T-helper 17 cell (primary cell): ENCODE measurements at regions not wholly inside any gene's neighbourhood (a gene's known extent, or its start where the extent isn't known, plus 50 kb on each side); places are given as distances from the start of the nearest gene placed in this dataset.
"Not testable (repeated sequence)": the region's sequence is repeated elsewhere in the genome, so short reads cannot be mapped to it uniquely, and the experiment has no call there.

Experiments
- ATAC-seq: fragments of 150-1000 bp; cut with Tn5 transposase; 2 replicates; pipeline ENCODE4 v1.10.0; 2021; ENCODE audit warnings: mild to moderate bottlenecking, moderate library complexity
- DNase-seq, 3 donors: peaks; one replicate each; pipeline versions ENCODE4 v3.0.0 to v3.0.0-alpha.2; 2020 to 2021
- H3K9me3 ChIP-seq: one replicate; pipeline ENCODE4 v1.7.0; 2013; ENCODE audit warnings: low read length, mild to moderate bottlenecking; ENCODE audit not compliant: control insufficient read depth, poor library complexity, severe bottlenecking
- H3K27ac Mint-ChIP-seq: one replicate; pipeline ENCODE4 v1.8.0; 2022; ENCODE audit warnings: mild to moderate bottlenecking, moderate library complexity, mixed read lengths
- H3K27me3 Mint-ChIP-seq: one replicate; pipeline ENCODE4 v1.8.0; 2022; ENCODE audit warnings: mixed read lengths
- H3K36me3 Mint-ChIP-seq: one replicate; pipeline ENCODE4 v1.8.0; 2022; ENCODE audit warnings: low read depth, mixed read lengths
- H3K4me1 Mint-ChIP-seq: one replicate; pipeline ENCODE4 v1.8.0; 2022; ENCODE audit warnings: mild to moderate bottlenecking, mixed read lengths
- H3K4me3 Mint-ChIP-seq: one replicate; pipeline ENCODE4 v1.8.0; 2022; ENCODE audit warnings: mild to moderate bottlenecking, moderate library complexity, mixed read lengths

DNA sequence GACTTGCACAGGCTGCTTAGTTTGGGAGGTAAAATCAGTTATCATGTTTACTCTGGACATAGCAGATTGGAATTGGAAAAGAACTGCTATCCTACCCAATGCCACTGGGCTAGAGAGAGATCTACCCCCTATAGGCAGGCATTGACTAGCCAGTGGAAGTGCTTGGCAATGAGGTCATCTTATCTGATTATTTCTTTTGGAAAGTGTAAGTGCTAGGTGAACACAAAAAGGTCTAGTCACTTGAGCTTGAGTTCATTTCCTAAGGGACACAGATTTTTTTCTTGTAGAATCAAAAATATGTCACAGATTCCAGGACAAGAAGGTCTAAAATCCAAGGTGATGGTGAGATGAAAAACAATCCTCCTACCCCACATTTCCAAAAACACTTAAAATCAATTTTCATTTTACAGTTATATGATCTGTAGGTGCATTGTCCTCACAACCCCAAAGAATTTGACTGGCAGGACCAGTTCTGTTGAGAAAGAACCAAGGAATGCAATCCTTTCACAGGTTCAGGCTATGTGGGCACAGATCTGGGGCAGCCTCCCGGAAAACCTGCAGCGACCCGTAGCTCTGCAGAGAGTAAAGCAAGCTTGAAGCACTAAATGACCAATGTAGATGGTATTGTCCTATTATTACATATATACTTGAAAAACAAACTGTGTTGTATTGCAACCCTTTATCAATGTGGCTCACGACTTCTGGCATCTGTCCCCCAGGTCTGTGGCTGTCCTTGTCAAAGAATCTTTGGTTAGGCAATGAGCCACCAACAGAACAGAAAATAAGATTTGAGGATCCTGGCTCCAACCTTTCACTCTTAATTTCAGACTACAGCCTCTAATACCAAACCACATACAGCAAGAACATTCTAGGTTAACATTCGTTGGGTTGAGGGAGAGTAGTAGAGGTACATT lies 67.3 kb upstream of the ADTRP start:
- Mint-ChIP-seq H3K36me3 (no peaks in the 10 kb centered on the region), H3K27ac (no peak overlapping the region), H3K4me3 (no peak overlapping the region), H3K4me1 (peaks cover 2% of the 10 kb centered on the region), H3K27me3 (no peaks in the 10 kb centered on the region)
- no peak for DNase-seq
- ATAC-seq: no peak
- no peaks in the 10 kb centered on the region for H3K9me3 ChIP-seq

DNA sequence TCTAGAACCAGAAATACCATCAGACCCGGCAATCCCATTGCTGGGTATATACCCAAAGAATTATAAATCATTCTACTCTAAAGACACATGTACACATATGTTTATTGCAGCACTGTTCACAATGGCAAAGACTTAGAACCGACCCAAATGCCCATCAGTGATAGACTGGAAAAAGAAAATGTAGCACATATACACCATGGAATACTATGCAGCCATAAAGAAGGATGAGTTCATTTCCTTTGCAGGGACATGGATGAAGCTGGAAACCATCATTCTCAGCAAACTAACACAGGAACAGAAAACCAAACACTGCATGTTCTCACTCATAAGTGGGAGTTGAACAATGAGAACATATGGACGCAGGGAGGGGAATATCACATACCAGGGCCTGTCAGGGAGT lies 64.2 kb upstream of the ADTRP start:
- not testable (repeated sequence) for H3K4me1 Mint-ChIP-seq, DNase-seq, ATAC-seq, H3K36me3 Mint-ChIP-seq, H3K9me3 ChIP-seq, H3K27ac Mint-ChIP-seq, H3K27me3 Mint-ChIP-seq, H3K4me3 Mint-ChIP-seq

DNA sequence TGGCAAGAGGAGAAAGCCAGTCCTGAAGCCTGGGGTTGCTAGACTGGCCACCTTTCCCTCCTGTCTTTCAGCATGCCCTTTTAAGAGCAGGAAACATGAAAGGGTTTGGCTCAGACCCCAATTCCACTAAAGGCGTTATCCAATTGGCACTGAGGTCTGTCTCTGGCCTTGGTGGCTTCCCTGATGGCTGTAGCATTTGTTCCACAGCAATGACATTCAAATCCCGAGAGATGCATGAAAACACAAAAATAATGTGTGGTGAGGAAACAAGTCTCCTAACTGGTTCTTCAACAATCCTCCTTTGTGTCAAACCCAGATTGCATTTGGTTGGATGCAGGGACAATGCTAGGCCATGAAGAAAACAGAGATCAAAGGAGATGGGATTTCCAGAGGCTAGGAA lies 56.5 kb upstream of the ADTRP start:
- Mint-ChIP-seq H3K36me3 (no peaks in the 10 kb centered on the region), H3K27me3 (peaks cover 12% of the 10 kb centered on the region), H3K4me3 (no peak overlapping the region), H3K27ac (no peak overlapping the region), H3K4me1 (no peaks in the 10 kb centered on the region)
- H3K9me3 ChIP-seq: no peaks in the 10 kb centered on the region
- ATAC-seq: no peak
- DNase-seq: no peak

DNA sequence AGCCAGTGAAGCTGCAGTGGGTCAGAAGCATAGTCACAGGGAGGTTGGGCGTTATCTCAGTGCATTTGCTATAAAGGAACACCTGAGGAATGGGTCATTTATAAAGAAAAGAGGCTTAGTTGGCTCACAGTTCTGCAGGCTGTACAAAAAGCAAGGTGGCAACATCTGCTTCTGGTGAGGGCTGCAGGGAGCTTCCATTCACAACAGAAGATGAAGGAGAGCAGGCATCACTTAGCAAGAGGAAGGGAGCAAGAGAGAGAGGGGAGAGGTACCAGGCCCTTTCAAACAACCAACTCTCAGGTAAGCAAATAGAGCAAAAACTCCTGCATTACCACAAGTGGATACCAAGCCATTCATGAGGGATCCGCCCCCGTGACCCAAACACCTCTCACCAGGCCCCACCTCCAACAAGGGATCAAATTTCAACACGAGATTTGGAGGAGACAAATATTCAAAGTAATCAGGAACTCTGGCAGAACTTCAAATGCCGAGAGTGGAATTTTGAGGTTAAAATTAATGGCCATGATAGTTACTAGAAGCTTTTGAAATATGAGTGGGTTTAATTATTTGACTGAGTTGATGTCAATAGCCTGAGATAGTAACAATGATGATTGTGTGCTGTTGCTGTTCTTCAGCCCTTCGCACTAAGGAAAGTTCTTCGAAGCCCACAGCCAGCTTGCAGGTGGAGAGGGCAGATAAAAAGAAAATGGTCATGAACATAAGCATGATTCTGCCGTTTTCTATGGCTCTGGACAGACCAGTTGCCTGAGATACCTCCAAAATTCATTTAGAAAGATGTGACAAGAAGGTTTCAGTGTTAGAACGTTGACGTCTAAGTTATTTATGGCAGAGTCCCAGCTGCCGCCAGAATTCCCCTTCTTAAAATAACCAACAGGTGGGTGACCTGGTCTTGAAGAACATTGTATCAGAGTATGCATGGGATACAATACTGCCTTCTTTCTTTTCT lies 55.3 kb upstream of the ADTRP start:
- H3K4me1 Mint-ChIP-seq: no peaks in the 10 kb centered on the region
- no peak overlapping the region for H3K27ac Mint-ChIP-seq
- no peak for ATAC-seq

DNA sequence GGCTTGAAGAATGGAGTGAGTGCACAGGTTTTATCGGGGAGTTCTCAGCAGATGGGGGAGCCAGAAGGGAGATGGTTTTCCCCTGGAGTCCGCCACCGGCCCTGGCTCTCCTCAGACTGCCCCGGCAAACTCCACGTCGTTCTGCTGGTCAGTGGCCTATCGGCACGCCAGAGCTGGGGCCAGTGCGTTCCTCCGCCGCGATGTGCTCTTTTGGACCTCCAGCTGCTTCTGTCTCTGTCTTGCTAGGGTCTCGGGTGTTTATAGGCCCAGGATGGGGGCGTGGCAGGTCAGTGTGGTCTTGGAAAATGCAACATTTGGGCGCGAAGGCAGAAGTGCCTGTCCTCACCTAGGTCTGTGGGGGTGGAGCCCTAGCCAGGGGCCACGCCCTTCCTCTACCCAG lies 53.0 kb upstream of the ADTRP start:
- no peak overlapping the region for H3K27ac Mint-ChIP-seq
- H3K36me3 Mint-ChIP-seq: no peaks in the 10 kb centered on the region
- peaks cover 28% of the 10 kb centered on the region for H3K27me3 Mint-ChIP-seq

More for the DNA sequence above, 55.3 kb upstream of the ADTRP start:
- H3K4me3 Mint-ChIP-seq: no peak overlapping the region
- H3K36me3 Mint-ChIP-seq: no peaks in the 10 kb centered on the region
- DNase-seq: no peak
- peaks cover 12% of the 10 kb centered on the region for H3K27me3 Mint-ChIP-seq
- no peaks in the 10 kb centered on the region for H3K9me3 ChIP-seq

DNA sequence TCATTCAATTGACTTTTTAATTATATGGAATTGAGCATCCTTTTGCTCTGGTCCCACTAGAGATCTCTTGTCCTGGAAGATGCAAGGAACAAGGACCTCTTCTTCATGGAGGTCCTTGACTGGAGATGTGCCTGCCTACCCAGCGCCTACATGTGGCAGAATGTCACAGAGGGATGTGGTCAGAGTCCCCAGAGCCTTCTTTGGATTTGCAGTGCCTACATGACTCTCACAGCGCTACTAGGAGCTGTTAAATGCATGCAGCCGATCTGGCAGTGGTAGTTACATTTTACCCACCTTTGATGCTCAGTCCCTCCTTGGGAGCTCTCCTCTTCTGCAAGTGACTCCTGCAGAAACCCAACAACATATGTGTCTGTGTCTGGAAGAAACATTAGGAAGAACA lies 51.9 kb upstream of the ADTRP start:
- Mint-ChIP-seq H3K4me1 (peaks cover 3% of the 10 kb centered on the region), H3K4me3 (no peak overlapping the region), H3K36me3 (no peaks in the 10 kb centered on the region), H3K27me3 (peaks cover 28% of the 10 kb centered on the region), H3K27ac (no peak overlapping the region)
- H3K9me3 ChIP-seq: no peaks in the 10 kb centered on the region
- ATAC-seq (no peak), DNase-seq (no peak)

More for the DNA sequence above, 53.0 kb upstream of the ADTRP start:
- no peak for DNase-seq
- Mint-ChIP-seq H3K4me3 (no peak overlapping the region), H3K4me1 (peaks cover 3% of the 10 kb centered on the region)
- ATAC-seq: no peak
- no peaks in the 10 kb centered on the region for H3K9me3 ChIP-seq

DNA sequence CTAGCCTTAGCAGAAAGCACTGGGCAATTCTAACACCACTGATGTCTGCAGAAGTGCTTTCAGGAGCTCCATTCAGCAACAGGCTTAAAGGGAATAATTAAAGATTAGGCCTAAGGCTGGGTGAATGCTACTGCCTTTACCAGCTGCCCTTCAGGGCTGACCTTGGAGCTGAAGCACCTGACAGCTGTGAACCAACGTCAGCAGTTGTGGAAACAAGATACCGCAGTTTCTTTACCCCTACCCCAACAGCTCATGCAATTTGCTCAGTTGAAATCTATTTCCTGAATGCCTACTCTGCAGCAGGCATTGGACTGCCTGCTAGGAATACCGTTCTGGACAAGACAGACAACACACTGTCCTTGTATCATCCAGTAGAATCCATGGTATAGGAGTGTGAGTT lies 51.5 kb upstream of the ADTRP start:
- ATAC-seq: no peak
- Mint-ChIP-seq H3K27me3 (peaks cover 28% of the 10 kb centered on the region), H3K4me1 (peaks cover 5% of the 10 kb centered on the region), H3K36me3 (no peaks in the 10 kb centered on the region), H3K27ac (no peak overlapping the region), H3K4me3 (no peak overlapping the region)
- no peak for DNase-seq
- no peaks in the 10 kb centered on the region for H3K9me3 ChIP-seq

DNA sequence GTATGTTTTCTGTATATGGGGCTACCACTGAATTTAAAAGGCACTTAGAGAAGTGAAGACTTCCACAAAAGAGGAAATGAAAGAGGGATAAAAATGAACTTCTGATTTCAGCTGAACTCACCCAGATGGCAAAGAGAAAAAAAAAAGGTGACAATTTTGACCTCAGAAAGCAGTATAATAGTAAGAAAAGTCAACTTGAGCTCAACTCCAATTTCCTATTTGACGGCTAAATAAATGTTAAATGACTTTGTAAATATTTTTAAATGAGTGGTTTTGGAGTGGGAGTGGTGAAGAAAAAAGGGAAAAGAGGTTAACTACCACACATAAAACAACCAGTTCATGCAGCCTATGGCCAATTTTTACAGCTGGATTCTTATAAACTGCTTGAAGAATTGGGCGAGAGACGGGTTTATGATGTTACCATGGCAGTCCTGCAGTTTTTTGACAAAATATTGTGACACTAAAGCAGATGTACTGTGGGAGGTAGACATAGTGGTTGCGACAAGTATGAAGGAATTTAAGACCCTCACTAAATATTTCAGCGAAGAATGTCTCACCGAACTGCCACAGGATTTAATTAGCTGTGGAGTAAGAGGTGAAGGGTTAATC lies 49.8 kb upstream of the ADTRP start:
- no peak for ATAC-seq

More for the DNA sequence above, 49.8 kb upstream of the ADTRP start:
- H3K27ac Mint-ChIP-seq: no peak overlapping the region
- H3K4me3 Mint-ChIP-seq: no peak overlapping the region
- peaks cover 12% of the 10 kb centered on the region for H3K4me1 Mint-ChIP-seq
- peaks cover 33% of the 10 kb centered on the region for H3K27me3 Mint-ChIP-seq
- no peak for DNase-seq
- no peaks in the 10 kb centered on the region for H3K9me3 ChIP-seq
- no peaks in the 10 kb centered on the region for H3K36me3 Mint-ChIP-seq
